Liver (tissue), 7 donors: ENCODE measurements at regions not wholly inside any gene's neighbourhood (a gene's known extent, or its start where the extent isn't known, plus 50 kb on each side); places are given as distances from the start of the nearest gene placed in this dataset.
"Not testable (repeated sequence)": the region's sequence is repeated elsewhere in the genome, so short reads cannot be mapped to it uniquely, and the experiment has no call there.

Experiments
- DNase-seq: peaks from one replicate; pipeline ENCODE4 v3.0.0-alpha.2; 2017; ENCODE audit warnings: low spot score
- H3K27ac ChIP-seq, 2 donors: one replicate each; pipeline ENCODE4 v1.7.0; 2013; ENCODE audit warnings: inconsistent platforms in 2 of 2, low read length in 2 of 2, control low read depth in 1 of 2, low read depth in 1 of 2, mild to moderate bottlenecking in 1 of 2
- H3K27me3 ChIP-seq, 4 donors: one replicate each; pipeline versions ENCODE4 v1.6.1 to v1.7.0; 2013; ENCODE audit warnings: low read length in 3 of 4, inconsistent platforms in 1 of 4, mild to moderate bottlenecking in 1 of 4, moderate library complexity in 1 of 4; ENCODE audit not compliant: control insufficient read depth in 4 of 4, insufficient read depth in 4 of 4
- H3K36me3 ChIP-seq, 4 donors: one replicate each; pipeline versions ENCODE4 v1.6.1 to v1.7.0; 2013; ENCODE audit warnings: low read length in 3 of 4, mild to moderate bottlenecking in 3 of 4, low read depth in 1 of 4, moderate library complexity in 1 of 4; ENCODE audit not compliant: control insufficient read depth in 4 of 4, insufficient read depth in 3 of 4
- H3K4me1 ChIP-seq, 4 donors: one replicate each; pipeline versions ENCODE4 v1.6.1 to v1.7.0; 2013; ENCODE audit warnings: low read length in 3 of 4, mild to moderate bottlenecking in 3 of 4, moderate library complexity in 1 of 4; ENCODE audit not compliant: control insufficient read depth in 4 of 4, insufficient read depth in 4 of 4
- H3K4me3 ChIP-seq, 3 donors: one replicate each; pipeline versions ENCODE4 v1.6.1 to v1.7.0; 2013; ENCODE audit warnings: low read length in 3 of 3, control low read depth in 1 of 3, low read depth in 1 of 3, mild to moderate bottlenecking in 1 of 3
- H3K9ac ChIP-seq, 2 donors: one replicate each; pipeline ENCODE4 v1.7.0; 2013; ENCODE audit warnings: low read length in 2 of 2, mild to moderate bottlenecking in 2 of 2, moderate library complexity in 2 of 2, control low read depth in 1 of 2, low read depth in 1 of 2
- H3K9me3 ChIP-seq, 4 donors: one replicate each; pipeline versions ENCODE4 v1.6.1 to v1.7.0; 2013; ENCODE audit warnings: low read length in 3 of 4; ENCODE audit not compliant: control insufficient read depth in 4 of 4
- EGR1 ChIP-seq, 2 donors: IDR thresholded peaks; 2 replicates each; pipeline ENCODE4 v1.6.1; 2016 to 2018; ENCODE audit warnings: antibody characterized with exemption in 2 of 2, low read depth in 2 of 2
- FOXA1 ChIP-seq: IDR thresholded peaks from 2 replicates; pipeline ENCODE4 v1.6.1; 2016; ENCODE audit warnings: antibody characterized with exemption
- FOXA2 ChIP-seq: IDR thresholded peaks from 2 replicates; pipeline ENCODE4 v1.6.1; 2016; ENCODE audit warnings: antibody characterized with exemption
- GABPA ChIP-seq, 2 donors: IDR thresholded peaks in 1 of 2; conservative IDR thresholded peaks in 1 of 2; 2 replicates each; pipeline ENCODE4 v1.6.1; 2016; ENCODE audit warnings: antibody characterized with exemption in 2 of 2, mild to moderate bottlenecking in 1 of 2, moderate library complexity in 1 of 2
- HNF4A ChIP-seq, 2 donors: conservative IDR thresholded peaks; 2 replicates each; pipeline ENCODE4 v1.6.1; 2016; ENCODE audit warnings: antibody characterized with exemption in 2 of 2, mild to moderate bottlenecking in 2 of 2
- HNF4G ChIP-seq: IDR thresholded peaks from 2 replicates; pipeline ENCODE4 v1.6.1; 2016; ENCODE audit warnings: antibody characterized with exemption
- JUND ChIP-seq, 2 donors: IDR thresholded peaks; 2 replicates each; pipeline ENCODE4 v1.6.1; 2016; ENCODE audit warnings: antibody characterized with exemption in 2 of 2
- SP1 ChIP-seq: IDR thresholded peaks from 2 replicates; pipeline ENCODE4 v1.6.1; 2018; ENCODE audit warnings: antibody characterized with exemption, mild to moderate bottlenecking
- TAF1 ChIP-seq: conservative IDR thresholded peaks from 2 replicates; pipeline ENCODE4 v1.6.1; 2016; ENCODE audit warnings: antibody characterized with exemption, mild to moderate bottlenecking
- YY1 ChIP-seq: IDR thresholded peaks from 2 replicates; pipeline ENCODE4 v1.6.1; 2016; ENCODE audit warnings: antibody characterized with exemption, mild to moderate bottlenecking
- WGBS: extraction: QIAGEN DNeasy Blood & Tissue Kit; methylation state at CpG from one replicate; pipeline ENCODE4 v1.1.7; 2013; 5-methylcytosine and 5-hydroxymethylcytosine counted together
- TF ChIP-seq, protein P1 (sequence below): IDR thresholded peaks from 2 replicates; pipeline ENCODE4 v1.6.1; 2016; ENCODE audit warnings: antibody characterized with exemption, mild to moderate bottlenecking
- TF ChIP-seq, protein P2 (sequence below): IDR thresholded peaks from 2 replicates; pipeline ENCODE4 v1.6.1; 2016; ENCODE audit warnings: antibody characterized with exemption
- donor health status: healthy.
- donor health status: healthy.
- donor health status: healthy.
- donor health status: healthy.

DNA sequence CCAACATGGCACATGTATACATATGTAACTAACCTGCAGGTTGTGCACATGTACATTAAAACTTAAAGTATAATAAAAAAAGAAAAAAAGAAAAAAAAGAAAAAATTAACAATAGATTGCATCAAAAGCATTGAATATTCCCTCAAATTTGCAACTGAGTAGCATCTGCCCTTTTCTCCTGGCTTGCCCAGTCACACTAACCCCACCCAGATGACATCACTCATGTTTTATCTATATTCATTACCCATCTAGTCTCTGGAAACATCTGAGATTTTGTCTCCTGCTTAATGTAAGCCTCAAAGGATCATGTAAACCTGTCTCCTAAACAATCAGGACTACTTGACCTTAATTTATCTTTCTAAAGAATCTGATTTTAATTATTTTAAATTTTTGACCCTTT lies 706.8 kb downstream of the CD109 start:
- TF ChIP-seq TAF1, result no peak
- no peak for TF ChIP-seq FOXA2
- no peak for TF ChIP-seq FOXA1
- no peak for TF ChIP-seq YY1
- no peak for TF ChIP-seq HNF4G
- TF ChIP-seq EGR1 (IDR thresholded peaks at IDR 0.05; ENCODE audit: low read depth in 2 of 2), result no peak
- TF ChIP-seq, protein P1, sequence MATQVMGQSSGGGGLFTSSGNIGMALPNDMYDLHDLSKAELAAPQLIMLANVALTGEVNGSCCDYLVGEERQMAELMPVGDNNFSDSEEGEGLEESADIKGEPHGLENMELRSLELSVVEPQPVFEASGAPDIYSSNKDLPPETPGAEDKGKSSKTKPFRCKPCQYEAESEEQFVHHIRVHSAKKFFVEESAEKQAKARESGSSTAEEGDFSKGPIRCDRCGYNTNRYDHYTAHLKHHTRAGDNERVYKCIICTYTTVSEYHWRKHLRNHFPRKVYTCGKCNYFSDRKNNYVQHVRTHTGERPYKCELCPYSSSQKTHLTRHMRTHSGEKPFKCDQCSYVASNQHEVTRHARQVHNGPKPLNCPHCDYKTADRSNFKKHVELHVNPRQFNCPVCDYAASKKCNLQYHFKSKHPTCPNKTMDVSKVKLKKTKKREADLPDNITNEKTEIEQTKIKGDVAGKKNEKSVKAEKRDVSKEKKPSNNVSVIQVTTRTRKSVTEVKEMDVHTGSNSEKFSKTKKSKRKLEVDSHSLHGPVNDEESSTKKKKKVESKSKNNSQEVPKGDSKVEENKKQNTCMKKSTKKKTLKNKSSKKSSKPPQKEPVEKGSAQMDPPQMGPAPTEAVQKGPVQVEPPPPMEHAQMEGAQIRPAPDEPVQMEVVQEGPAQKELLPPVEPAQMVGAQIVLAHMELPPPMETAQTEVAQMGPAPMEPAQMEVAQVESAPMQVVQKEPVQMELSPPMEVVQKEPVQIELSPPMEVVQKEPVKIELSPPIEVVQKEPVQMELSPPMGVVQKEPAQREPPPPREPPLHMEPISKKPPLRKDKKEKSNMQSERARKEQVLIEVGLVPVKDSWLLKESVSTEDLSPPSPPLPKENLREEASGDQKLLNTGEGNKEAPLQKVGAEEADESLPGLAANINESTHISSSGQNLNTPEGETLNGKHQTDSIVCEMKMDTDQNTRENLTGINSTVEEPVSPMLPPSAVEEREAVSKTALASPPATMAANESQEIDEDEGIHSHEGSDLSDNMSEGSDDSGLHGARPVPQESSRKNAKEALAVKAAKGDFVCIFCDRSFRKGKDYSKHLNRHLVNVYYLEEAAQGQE, result no peak
- TF ChIP-seq, protein P2, sequence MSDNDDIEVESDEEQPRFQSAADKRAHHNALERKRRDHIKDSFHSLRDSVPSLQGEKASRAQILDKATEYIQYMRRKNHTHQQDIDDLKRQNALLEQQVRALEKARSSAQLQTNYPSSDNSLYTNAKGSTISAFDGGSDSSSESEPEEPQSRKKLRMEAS, result no peak
- H3K9me3 ChIP-seq, result no peaks in the 10 kb centered on the region
- no peak overlapping the region for H3K4me3 ChIP-seq

DNA sequence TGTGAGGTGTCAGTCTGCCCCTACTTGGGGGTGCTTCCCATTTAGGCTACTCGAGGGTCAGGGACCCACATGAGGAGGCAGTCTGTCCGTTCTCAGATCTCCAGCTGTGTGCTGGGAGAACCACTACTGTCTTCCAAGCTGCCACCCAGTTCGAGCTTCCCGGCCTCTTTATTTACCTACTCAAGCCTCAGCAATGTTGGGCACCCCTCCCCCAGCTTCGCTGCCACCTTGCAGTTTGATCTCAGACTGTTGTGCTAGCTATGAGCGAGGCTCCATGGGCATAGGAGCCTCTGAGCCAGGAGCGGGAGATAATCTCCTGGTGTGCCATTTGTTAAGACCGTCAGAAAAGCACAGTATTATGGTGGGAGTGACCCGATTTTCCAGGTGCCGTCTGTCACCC lies 682.4 kb downstream of the CD109 start:
- not testable (repeated sequence) for H3K27me3 ChIP-seq, H3K9ac ChIP-seq, H3K9me3 ChIP-seq, H3K4me1 ChIP-seq, H3K36me3 ChIP-seq, H3K27ac ChIP-seq, DNase-seq, H3K4me3 ChIP-seq
- WGBS, result 74% methylated on average over 10 of the region's 10 CpGs

More for the DNA sequence above, 706.8 kb downstream of the CD109 start:
- no peaks in the 10 kb centered on the region for H3K4me1 ChIP-seq
- H3K36me3 ChIP-seq, result no peaks in the 10 kb centered on the region
- H3K27ac ChIP-seq, result no peak overlapping the region
- H3K9ac ChIP-seq, result no peak overlapping the region
- DNase-seq, result no peak
- H3K27me3 ChIP-seq, result no peaks in the 10 kb centered on the region

DNA sequence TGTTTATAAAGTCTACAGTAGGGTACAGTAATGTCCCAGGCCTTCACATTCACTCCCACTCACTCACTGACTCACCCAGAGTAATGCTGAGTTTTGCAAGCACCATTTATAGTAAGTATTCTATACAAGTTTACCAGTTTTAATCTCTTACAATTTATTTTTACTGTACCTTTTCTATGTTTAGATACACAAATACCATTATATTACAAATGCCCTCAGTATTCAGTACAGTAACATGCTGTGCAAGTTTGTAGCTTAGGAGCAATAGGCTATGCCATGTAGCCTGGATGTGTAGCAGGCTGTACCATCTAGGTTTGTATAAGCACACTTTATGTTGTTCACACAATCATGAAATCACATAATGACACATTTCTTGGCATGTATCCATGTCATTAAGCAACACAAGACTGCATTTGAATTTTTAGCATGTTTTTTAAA lies 673.6 kb downstream of the CD109 start:
- H3K27ac ChIP-seq, result no peak overlapping the region

More for the DNA sequence above, 673.6 kb downstream of the CD109 start:
- TF ChIP-seq HNF4G (no peak), SP1 (no peak), JUND (IDR thresholded peaks at IDR 0.05) (no peak), GABPA (IDR thresholded peaks at IDR 0.05 in 1 of 2, conservative IDR thresholded peaks at IDR 0.05 in 1 of 2) (no peak), HNF4A (conservative IDR thresholded peaks at IDR 0.05) (no peak), TAF1 (no peak), EGR1 (IDR thresholded peaks at IDR 0.05; ENCODE audit: low read depth in 2 of 2) (no peak)
- TF ChIP-seq, protein P1, result no peak
- DNase-seq, result no peak
- H3K36me3 ChIP-seq, result no peaks in the 10 kb centered on the region
- H3K4me1 ChIP-seq, result no peaks in the 10 kb centered on the region
- no peaks in the 10 kb centered on the region for H3K27me3 ChIP-seq
- no peak overlapping the region for H3K9ac ChIP-seq
- H3K9me3 ChIP-seq, result no peaks in the 10 kb centered on the region
- no peak overlapping the region for H3K4me3 ChIP-seq
